Panc1 (cell line): ENCODE measurements at regions not wholly inside any gene's neighbourhood (a gene's known extent, or its start where the extent isn't known, plus 50 kb on each side); places are given as distances from the start of the nearest gene placed in this dataset.

Experiments
- ATAC-seq: fragments of 200-7000 bp; cut with Tn5 transposase; 2 replicates; pipeline ENCODE4 v1.9.1; 2020; ENCODE audit warnings: mild to moderate bottlenecking, moderate library complexity
- BruUV-seq: library from RNA; stranded (reverse); fragments of 400-500 nt; replicated peaks from 2 replicates; lab custom pipeline; 2021; lab: Mats Ljungman, UMichigan
- CTCF ChIA-PET: fragments of 300-600 bp; sonication (Branson Sonifier 250); formaldehyde crosslinking; loops from one replicate; lab custom pipeline; 2022; ENCODE audit warnings: antibody characterized with exemption; lab: Charles Lee
- POLR2A ChIA-PET: fragments of 300-600 bp; sonication (Branson Sonifier 250); formaldehyde crosslinking; loops from one replicate; lab custom pipeline; 2022; ENCODE audit warnings: antibody characterized with exemption; lab: Charles Lee
- DNase-seq: peaks from one replicate; pipeline ENCODE4 v3.0.0-alpha.2; 2010; ENCODE audit warnings: low read depth, low spot score
- H3K27ac ChIP-seq: 2 replicates; pipeline ENCODE4 v1.5.1; 2011; ENCODE audit warnings: mild to moderate bottlenecking, low read length, inconsistent platforms
- H3K27me3 ChIP-seq: fragments of 200-500 bp; sonication (Bioruptor generic); 2 replicates; pipeline ENCODE4 v1.6.0; 2014; ENCODE audit warnings: low read length, inconsistent platforms; ENCODE audit not compliant: control insufficient read depth, insufficient read depth
- H3K36me3 ChIP-seq: fragments of 200-500 bp; sonication (Bioruptor generic); 2 replicates; pipeline ENCODE4 v1.5.1; 2014; ENCODE audit warnings: inconsistent platforms, mild to moderate bottlenecking, low read length, moderate library complexity; ENCODE audit not compliant: control insufficient read depth, insufficient read depth
- H3K4me1 ChIP-seq: 2 replicates; pipeline ENCODE4 v1.5.1; 2011; ENCODE audit warnings: inconsistent platforms, mild to moderate bottlenecking, low read length, moderate library complexity; ENCODE audit not compliant: control insufficient read depth, insufficient read depth
- H3K4me3 ChIP-seq, 2 experiments: 2 replicates each; pipeline ENCODE4 v1.5.1; 2011 to 2012; ENCODE audit warnings: low read depth in 2 of 2, low read length in 2 of 2, mild to moderate bottlenecking in 2 of 2, inconsistent platforms in 1 of 2, moderate library complexity in 1 of 2
- H3K9me3 ChIP-seq: fragments of 200-500 bp; sonication (Bioruptor generic); 2 replicates; pipeline ENCODE4 v1.5.1; 2014; ENCODE audit warnings: low read depth, mild to moderate bottlenecking, inconsistent platforms, low read length, moderate library complexity; ENCODE audit not compliant: control insufficient read depth, insufficient read depth
- CTCF ChIP-seq: fragments of 450-650 bp; IDR thresholded peaks from 2 replicates; pipeline ENCODE4 v1.5.1; 2017; ENCODE audit warnings: mild to moderate bottlenecking
- POLR2AphosphoS5 ChIP-seq: IDR thresholded peaks from 2 replicates; pipeline ENCODE4 v1.6.1; 2012; ENCODE audit warnings: mild to moderate bottlenecking, low read depth, low read length, moderate library complexity
- SIN3A ChIP-seq: IDR thresholded peaks from 2 replicates; pipeline ENCODE4 v1.6.1; 2012; ENCODE audit warnings: low read depth, mild to moderate bottlenecking, low read length, moderate library complexity, borderline replicate concordance; ENCODE audit not compliant: insufficient read depth
- TCF7L2 ChIP-seq: IDR thresholded peaks from 2 replicates; pipeline ENCODE4 v1.6.1; 2011; ENCODE audit warnings: mild to moderate bottlenecking, low read depth, low read length, inconsistent platforms
- in situ Hi-C: cut with HindIII; loops from 2 replicates; pipeline ENCODE4 v1.10.0; 2016; ENCODE audit warnings: low sequenced_read_pairs, low pct_unique_long_range_greater_than_20kb
- intact Hi-C: fragments of 100-400 bp; cut with micrococcal nuclease; formaldehyde crosslinking; loops from one replicate; pipeline ENCODE4 v1.10.0; 2022; ENCODE audit not compliant: unreplicated experiment
- TF ChIP-seq, protein P1 (sequence below), 2 experiments: IDR thresholded peaks; 2 replicates each; pipeline ENCODE4 v1.6.1; 2011 to 2012; ENCODE audit warnings: low read depth in 2 of 2, control low read depth in 1 of 2, low read length in 1 of 2, mild to moderate bottlenecking in 1 of 2, moderate library complexity in 1 of 2; ENCODE audit not compliant: insufficient read depth in 1 of 2

DNA sequence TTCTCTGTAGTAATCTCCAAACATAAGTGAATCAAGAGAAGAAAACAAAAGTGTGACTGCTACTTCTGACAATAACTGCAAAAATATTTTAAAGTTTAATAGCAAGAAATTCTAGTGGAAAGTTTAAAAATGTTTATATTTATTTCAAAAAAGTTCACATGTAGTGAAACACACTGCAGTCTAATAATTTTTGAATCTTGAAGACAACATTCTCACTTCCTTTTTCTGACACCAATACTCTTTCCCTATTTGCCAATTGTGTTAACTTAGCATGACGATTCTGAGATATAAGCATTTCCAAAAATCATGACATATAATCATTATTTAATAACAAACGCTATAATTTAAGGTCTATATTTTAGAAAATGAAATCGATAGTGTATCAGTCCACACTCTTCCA lies 429.1 kb upstream of the PKDCC start:
- H3K36me3 ChIP-seq = no peaks in the 10 kb centered on the region
- no peaks in the 10 kb centered on the region for H3K4me1 ChIP-seq
- CTCF ChIA-PET = no interaction called here
- H3K27me3 ChIP-seq = peaks cover 3% of the 10 kb centered on the region; the same call in 1 of the 2 replicates
- in situ Hi-C loops = no loop called here
- intact Hi-C loops = no loop called here
- DNase-seq = no peak
- POLR2A ChIA-PET = no interaction called here
- TF ChIP-seq SIN3A = no peak
- no peak overlapping the region for H3K4me3 ChIP-seq
- no TSS peak for BruUV-seq
- no peak overlapping the region for H3K27ac ChIP-seq
- no peaks in the 10 kb centered on the region for H3K9me3 ChIP-seq
- no peak for ATAC-seq

DNA sequence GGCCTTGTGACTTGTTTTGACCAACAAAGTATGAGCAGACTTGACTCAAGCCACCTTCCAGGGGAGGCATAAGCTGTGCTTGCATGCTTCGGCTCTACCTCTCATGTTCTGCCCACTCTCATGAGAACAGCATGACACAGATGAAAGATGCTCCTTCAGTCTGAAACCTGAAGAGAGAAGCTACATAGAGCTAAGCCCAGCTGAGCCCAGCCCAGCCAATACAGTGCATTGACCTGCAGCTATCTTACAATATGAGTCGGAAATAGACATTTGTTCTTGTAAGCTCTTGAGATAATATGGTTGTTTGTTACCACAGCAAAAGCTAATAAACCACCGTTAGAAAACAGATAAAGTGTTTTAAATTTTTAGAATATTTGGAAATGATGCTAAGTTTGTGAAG lies 426.7 kb upstream of the PKDCC start:
- Histone ChIP-seq H3K27ac (no peak overlapping the region), H3K27me3 (peaks cover 3% of the 10 kb centered on the region; the same call in 1 of the 2 replicates), H3K4me1 (no peaks in the 10 kb centered on the region), H3K4me3 (no peak overlapping the region), H3K36me3 (no peaks in the 10 kb centered on the region), H3K9me3 (no peaks in the 10 kb centered on the region)
- ChIA-PET POLR2A (no interaction called here), CTCF (no interaction called here)
- BruUV-seq = no TSS peak
- ATAC-seq (no peak), DNase-seq (no peak)
- intact Hi-C loops = no loop called here
- in situ Hi-C loops = no loop called here
- TF ChIP-seq SIN3A (no peak), POLR2AphosphoS5 (no peak), CTCF (no peak), TCF7L2 (no peak)

- ATAC-seq (no peak), DNase-seq (no peak)
- no peak for TF ChIP-seq SIN3A
- TF ChIP-seq, protein P1, sequence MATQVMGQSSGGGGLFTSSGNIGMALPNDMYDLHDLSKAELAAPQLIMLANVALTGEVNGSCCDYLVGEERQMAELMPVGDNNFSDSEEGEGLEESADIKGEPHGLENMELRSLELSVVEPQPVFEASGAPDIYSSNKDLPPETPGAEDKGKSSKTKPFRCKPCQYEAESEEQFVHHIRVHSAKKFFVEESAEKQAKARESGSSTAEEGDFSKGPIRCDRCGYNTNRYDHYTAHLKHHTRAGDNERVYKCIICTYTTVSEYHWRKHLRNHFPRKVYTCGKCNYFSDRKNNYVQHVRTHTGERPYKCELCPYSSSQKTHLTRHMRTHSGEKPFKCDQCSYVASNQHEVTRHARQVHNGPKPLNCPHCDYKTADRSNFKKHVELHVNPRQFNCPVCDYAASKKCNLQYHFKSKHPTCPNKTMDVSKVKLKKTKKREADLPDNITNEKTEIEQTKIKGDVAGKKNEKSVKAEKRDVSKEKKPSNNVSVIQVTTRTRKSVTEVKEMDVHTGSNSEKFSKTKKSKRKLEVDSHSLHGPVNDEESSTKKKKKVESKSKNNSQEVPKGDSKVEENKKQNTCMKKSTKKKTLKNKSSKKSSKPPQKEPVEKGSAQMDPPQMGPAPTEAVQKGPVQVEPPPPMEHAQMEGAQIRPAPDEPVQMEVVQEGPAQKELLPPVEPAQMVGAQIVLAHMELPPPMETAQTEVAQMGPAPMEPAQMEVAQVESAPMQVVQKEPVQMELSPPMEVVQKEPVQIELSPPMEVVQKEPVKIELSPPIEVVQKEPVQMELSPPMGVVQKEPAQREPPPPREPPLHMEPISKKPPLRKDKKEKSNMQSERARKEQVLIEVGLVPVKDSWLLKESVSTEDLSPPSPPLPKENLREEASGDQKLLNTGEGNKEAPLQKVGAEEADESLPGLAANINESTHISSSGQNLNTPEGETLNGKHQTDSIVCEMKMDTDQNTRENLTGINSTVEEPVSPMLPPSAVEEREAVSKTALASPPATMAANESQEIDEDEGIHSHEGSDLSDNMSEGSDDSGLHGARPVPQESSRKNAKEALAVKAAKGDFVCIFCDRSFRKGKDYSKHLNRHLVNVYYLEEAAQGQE (IDR thresholded peaks at IDR 0.05; ENCODE audit: insufficient read depth in 1 of 2, low read depth in 2 of 2, low read length in 1 of 2) = no peak
- TF ChIP-seq POLR2AphosphoS5 = no peak
- TF ChIP-seq TCF7L2 = no peak
- no peak for TF ChIP-seq CTCF
- POLR2A ChIA-PET = no interaction called here
- CTCF ChIA-PET = no interaction called here
- H3K27me3 ChIP-seq = peaks cover 3% of the 10 kb centered on the region; the same call in 1 of the 2 replicates
- no TSS peak for BruUV-seq
- no peaks in the 10 kb centered on the region for H3K4me1 ChIP-seq
- in situ Hi-C loops (no loop called here), intact Hi-C loops (no loop called here)
- no peak overlapping the region for H3K4me3 ChIP-seq
- no peaks in the 10 kb centered on the region for H3K9me3 ChIP-seq
- H3K36me3 ChIP-seq = no peaks in the 10 kb centered on the region
- H3K27ac ChIP-seq = no peak overlapping the region
Observed at GRCh38 chr2:41621563-41621962, 426.3 kb upstream of the PKDCC start.
